Renal pelvis (tissue), 1 donor: ENCODE measurements at regions not wholly inside any gene's neighbourhood (a gene's known extent, or its start where the extent isn't known, plus 50 kb on each side); places are given as distances from the start of the nearest gene placed in this dataset.
A peak's percentile ranks its signal among the peaks of the same experiment; 100 is the strongest.

Experiments used
- DNase-seq: peaks from one replicate; pipeline ENCODE4 v3.0.0-alpha.2; 2013

DNA sequence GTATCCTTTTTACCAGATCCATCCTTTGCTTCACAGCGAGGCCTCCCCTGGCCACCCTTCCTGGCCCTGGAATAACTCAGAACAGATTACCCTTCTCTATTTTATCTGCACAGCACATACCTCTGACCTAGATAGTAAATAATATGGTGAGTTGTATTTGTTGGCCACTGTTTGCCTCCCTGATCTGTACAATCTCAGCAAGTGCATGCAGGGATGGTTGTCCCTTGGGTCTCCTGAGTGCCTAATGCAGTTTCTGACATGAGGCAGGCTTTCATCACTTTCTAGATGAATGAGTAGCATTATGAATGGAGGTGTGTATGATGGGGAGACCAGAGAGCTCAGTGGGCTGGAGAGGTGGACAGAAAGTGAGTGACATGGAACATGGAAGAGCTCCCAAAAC is 525.1 kb upstream of the IGFBP3 start:
- DNase-seq: no peak

DNA sequence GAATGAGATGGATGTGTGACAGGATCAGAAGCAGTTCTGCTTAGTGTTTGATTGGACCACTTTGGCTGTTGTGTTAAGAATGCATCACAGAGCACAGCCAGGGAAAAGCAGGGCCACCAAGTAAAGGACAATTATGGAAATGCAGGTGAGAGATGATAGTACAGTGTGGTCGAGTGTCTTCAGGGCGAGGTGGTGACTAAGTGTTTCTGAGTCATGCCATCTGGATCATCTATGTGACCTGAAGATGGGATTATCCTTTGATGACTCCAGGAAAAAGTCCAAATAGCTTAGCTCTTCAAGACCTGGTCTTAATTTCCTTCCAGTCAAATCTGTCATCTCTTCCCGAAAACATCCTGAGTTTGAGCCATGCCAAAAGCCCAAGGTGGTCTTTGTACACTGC is 523.2 kb upstream of the IGFBP3 start:
- no peak for DNase-seq

DNA sequence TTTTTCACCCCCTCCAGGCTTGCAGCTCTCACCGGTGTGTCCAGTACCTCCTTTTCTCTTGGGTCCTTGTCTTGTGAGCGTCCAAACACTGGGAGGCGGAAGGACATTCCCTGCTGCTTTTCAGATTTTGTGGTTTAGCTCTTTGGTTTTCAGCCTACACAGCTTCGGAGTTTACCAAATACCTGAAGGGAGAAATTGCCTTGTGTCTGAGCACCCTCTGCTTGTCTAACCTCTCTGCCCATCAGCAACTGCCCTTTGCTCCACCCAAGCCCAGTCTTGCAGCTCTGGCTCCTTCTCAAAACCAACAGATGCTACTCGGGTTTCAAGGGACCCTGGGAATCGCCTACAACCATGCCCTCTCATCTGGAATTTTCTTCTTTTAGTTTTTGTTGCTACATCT is 519.1 kb upstream of the IGFBP3 start:
- no peak for DNase-seq

DNA sequence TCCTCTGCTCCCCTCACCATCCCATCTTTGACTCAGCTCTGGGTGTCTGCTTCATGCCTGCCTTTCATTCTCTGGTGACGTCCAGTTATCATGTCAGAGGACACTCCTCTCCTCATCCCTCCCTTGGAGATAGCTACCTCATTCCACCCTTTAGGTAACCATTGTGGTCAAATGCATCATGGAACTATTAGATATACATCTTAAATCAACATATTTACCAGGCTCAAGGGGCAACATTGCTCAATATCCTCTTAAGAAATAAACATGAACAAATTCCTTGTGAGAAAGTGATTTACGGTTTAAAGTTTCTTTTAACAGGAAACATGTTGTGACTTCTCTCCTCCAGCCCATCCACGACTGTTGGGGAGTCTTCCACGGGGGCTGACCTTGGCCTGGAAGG is 511.6 kb upstream of the IGFBP3 start:
- no peak for DNase-seq

DNA sequence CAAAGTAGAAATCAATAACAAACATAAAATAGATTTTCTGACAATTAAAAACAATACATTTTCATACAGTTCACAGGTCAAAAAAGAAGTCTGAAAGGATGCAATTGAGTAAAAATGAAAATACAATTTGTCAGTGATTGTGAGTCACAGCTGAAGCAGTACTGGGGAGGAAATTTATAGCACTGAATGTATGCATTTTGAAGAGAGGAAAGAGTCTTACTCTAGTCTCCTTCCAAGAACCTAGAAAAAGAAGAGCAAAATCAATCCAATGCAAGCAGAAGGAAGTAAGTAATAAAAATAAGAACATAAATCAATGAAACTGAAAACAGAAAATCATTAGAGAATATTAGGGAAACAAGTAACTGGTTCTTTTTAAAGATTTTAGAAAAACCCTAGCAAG is 507.2 kb upstream of the IGFBP3 start:
- DNase-seq: no peak

DNA sequence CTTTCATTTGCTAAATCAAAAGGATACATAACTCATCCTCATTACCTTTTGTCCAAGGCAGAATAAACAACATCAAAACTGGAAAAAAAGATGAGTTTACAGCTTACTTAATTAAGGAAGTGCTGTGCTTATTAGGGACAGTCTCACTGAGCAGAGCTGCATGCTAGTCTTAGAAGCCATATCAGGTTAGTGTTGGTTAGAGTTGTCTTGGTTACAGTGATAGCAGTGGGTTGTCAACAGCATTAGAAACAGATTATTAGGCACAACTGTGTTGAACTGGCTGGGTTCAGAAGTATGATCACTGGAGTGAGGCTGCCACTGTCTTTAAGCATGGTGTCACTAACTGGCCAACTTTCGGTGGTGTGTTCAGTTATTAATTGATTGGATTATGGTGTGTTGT is 503.9 kb upstream of the IGFBP3 start:
- DNase-seq: peak; percentile 53

DNA sequence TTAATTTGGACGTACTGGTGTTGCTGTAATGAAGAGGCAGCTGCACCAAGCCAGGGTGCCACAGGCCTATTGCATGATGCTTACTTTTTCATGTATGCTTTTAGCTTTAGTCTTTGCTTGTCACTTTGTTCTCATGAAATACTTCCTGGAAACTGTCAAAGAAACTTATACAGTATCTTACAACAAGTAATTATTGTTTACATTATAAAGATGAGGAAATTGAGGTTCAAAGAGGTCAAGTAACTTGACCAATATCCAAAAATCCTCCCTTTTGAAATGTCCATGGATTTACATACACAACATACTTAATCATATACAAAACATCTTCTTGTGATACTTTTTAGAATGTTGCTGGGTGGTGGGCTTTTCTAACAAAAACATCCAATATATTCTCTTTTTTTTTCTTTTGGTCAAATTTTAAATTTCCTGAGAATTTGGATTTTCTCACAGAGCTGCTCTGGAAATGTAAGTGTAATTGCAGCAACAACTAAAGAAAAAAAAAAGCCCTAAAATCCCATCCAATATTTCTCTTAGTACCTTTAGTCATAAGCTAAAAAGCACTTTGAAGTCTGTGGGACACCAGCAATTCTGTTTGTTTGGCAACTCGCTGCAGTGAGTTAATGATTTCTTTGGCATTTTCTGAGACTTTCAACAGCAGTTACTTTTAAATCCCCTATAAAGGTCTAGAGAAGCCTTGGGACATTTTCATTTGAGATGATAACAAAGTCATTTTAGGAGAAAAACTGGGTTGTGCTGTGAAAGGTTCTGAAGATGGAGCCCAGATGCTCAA is 500.6 kb upstream of the IGFBP3 start:
- no peak for DNase-seq

DNA sequence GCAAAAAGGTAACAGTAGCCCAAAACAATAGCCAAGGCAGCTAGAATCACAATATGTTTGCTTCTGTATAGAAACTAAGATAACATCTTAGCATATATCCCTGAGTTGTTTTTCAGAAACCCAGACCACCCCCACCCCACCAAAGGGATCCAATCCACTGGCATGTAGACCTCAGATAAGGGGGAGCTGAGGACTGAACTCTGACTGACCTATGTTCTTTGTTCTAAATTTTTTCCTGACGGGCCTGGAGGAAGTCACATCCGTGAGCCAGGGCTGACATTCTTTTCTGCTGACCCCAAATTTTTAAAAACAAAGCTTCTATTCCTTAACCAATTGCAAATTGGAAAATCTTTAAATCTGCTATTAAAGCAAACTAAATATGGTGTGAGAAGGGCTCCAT is 493.9 kb upstream of the IGFBP3 start:
- no peak for DNase-seq

DNA sequence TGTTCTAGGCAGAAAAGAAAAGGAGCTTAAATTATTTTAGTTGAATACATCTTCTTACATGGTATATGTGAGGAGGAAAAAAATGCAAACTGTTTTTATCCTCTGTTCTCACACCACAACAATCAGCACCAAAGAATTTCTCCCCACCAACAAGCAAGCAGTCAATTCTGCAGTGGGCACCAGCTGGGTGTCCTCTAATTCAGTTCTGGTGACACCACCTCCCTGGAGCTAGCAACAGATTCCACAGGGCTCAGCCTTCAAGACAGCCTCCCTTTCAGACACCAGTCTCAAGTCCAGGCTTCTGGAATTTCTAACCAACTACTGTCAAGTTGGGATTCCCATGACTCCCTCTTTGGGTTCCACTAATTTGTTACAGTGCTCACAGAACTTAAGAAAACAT is 490.2 kb upstream of the IGFBP3 start:
- DNase-seq: no peak

DNA sequence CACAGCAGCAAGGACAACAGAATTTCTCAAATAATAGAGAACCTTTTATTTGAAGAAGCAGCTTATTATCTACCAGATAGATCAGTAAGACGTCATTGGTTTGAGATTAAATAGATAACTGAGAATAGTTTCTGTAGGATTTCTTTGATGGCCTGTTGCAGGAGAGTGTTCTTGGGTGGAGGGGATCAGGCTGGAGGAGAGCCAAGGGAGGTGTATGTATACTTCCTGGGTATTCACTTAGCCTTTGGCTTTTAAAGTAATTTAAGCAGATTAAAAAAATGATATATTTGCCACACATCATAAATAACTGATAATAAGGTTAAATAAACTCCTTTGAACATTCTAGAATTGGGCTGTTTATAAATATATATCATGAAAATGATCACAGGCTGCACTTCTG is 486.1 kb upstream of the IGFBP3 start:
- DNase-seq: no peak

DNA sequence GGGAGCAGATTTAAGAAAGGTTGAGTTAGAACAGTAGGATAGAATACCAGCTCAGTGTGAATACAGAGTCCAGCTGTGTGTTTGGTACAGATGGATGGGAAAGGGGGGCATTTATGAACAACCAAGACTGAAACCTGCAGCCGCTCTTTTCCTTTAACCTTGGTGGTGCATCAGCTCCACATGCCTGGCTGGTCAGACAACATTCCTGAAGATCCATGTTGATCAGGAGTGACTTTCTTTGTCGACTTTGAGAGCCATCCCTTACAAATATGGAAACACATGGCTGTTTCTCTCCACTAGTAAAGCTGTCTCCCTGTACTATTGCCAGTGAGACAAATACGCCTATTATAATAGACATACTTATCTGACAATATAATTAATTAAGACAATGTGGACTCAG is 476.5 kb upstream of the IGFBP3 start:
- DNase-seq: no peak

DNA sequence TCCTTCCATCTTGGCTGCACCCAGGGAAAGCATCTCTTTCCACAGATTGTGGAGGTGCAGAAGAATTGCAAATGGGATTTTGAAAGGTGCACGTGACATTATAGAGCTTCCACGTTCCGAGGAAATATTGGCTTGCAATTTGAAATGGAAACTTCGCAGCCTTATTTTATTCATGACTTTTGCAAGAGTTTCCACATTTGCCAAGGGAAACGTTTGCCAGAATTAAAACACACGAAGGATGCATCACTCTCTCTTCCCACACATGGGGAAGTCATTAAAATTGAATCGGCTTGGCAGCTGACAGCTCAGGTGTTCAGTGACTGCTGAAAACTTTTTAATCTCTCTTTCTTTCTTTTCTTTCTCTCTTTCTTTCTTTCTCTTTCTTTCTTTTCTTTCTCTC is 475.4 kb upstream of the IGFBP3 start:
- no peak for DNase-seq

DNA sequence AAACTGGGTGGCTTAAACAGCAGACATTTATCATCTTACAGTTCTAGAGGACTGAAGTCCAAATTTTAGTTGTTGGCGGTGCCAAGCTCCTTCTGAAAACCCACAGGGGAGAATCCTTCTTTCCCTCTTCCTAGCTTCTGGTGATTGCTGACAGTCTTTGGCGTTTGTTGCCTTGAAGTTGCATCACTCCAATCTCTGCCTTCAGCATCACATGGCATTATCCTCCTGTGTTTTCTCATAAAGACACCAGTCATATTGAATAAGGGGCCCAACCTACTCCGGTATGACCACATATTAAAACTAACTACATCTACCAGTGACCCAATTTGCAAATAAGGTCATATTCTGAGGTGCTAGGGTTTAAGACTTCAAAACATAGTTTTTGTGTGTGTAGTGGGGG is 472.1 kb upstream of the IGFBP3 start:
- DNase-seq: no peak

DNA sequence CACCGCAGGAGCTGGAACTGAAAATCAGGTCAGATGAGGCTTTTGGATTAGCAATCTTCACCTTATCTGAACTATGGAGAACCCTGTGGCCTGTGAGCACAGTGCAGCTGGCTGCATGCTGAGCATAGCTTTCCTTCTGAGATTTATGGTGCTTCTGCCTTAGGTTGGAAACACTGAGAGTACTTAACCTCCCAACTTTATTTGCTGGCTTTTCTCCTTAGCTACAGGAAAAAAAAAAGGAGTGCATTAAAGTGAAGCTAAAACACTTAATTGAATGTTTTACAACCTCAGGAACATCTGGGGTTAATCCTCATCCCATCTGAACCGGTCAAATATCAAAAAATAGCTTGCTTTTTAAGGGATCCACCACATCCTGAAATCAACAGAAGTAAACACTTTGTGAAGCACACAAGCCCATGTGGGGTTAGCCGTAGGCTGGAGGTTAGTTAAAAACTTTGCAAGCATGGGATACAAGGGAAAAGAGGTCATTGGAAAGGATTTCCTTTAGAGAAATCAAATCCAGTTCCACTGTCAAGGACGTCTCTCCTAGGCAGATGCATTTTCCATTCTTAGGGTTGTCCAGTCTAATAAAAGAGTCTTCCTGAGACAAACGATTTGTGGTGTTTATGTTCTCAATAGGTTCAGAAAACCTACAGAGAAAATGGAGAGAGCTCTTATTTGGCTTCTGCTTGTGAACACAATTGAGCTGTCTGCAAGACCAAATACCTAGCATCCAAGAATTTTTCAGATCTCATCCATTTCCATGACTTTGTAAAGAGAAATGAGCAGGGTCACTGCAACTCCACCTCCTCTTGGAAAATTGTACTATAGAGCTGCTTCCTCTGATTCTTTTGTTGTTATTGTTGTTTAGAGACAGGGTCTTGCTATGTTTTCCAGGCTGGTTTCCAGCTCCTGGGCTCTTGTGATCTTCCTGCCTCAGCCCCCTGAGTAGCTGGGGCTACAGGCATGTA is 470.4 kb upstream of the IGFBP3 start:
- peak; percentile 72 for DNase-seq

DNA sequence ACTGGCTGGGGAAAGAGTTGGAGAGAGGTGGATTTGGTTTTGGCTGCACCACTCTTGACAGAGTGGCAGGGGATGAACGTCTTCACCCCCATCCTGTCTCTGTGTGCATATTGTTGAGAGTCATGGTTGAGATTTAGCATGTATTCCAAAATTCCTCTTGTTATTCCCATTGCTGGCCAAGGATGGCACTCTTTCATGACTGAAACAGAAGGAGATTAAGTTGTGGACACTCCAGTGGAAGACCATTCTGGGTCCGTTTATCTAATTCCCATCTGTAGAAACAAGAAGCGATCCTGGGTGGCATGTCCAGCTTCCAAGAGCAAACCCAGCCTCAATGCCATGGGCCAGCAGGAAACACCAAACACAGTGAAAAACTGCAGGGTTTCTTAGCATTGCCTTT is 469.0 kb upstream of the IGFBP3 start:
- DNase-seq: no peak

DNA sequence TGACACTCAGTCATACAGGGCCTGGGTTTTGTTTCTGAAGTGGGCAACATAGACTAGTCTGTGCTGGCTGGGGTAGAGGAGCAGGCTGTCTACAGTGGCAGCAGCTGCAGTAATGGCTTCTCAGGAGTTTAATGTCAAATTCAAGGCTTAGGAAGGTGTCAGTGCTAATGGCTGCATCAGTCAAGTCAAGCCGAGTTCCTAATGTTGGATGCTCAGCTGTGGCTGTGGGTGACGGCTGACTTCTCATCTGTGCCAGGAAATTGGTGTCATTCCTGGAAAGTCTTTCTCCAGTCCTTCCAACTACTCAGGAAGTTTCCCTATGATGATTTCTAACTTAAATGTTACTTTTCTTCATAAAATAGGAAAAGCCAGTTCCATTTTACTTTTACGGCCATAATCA is 468.1 kb upstream of the IGFBP3 start:
- DNase-seq: no peak

DNA sequence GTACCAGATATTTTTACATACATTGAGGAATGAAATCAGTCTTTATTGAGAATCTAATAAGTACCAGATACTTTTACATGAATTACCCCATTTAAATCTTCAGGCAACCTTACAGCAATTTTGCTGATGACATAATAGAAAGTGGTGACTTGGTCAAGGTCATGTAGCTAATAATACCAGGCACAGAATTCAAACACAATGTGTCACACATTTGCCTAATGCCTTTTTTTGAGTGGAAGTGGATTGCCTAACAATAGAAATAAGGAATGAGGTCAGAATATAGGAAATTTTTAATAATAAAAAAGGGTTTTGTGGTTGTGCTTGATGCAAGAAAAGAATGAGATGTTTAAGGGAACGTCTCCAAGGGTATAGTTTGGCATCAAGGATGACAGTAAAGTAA is 466.6 kb upstream of the IGFBP3 start:
- DNase-seq: no peak

DNA sequence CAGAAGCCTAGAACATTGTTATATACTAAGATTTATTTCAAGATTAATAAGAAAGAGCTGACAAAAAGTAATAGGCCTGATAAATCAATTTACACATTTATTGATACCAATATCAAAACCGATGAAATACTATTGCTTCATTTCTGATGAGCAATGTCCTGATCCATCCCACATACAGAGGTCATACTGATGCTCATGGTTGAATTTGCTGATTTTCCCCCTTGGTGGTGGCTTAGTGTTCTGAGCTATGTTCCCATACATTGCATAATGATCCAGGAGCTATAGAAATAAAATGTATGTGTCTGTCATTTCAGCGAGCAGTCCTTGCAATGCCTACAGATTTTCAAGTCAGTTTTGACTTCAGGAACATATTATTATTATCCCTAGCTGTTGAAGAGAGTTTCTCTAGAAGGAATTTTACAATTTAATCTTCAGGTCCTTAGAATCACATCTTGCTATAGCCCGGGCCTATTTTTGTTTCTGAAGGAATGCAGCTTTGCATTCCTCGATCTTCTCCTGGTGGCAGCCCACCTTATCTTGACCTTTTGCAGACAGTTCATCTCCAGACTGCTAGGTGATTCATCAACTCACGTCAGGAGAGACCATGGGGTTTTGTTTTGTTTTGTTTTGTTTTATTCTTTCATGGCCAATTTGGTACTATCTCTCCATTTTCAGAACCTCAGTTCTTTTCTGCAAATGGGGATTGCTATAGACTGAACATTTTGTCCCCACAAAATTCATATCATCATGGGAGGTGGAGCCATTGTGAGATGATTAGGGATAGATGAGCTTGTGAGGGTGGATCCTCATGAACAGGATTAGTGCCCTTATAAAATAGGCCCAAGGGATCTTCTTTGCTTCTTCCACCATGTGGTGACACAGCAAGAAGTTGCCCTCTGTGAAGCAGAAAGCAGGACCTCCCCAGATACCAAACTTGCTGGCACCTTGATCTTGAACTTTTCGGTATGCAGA is 465.6 kb upstream of the IGFBP3 start:
- DNase-seq: no peak

DNA sequence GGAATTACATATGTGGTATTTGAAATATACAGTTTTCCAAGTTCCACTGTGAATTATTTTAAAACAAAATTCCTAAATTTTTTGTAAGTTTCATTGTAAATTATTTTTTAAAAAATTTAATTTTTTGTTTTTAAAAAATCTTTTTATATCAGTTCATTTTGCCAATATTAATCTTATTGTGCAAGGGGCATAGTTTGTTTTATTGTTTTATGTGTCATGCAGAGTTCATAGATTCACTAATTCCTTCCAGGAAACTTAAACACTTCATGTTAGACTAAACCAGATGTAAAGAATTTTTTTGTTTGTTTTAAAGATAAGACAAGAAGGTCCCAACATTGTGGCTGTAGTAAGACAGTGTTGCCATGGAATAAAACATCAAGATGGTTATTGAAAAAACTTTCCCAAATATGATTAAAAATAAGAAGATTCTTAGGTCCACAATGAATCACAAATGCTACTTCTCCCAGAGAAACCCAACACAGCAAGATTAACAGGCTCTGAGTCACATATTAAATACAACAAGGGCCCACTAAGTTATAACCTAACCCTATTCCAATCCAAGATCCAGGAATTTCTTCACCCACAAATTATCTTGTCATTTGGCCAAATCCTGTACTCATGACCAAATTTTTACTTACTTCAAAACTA is 464.7 kb upstream of the IGFBP3 start:
- no peak for DNase-seq

DNA sequence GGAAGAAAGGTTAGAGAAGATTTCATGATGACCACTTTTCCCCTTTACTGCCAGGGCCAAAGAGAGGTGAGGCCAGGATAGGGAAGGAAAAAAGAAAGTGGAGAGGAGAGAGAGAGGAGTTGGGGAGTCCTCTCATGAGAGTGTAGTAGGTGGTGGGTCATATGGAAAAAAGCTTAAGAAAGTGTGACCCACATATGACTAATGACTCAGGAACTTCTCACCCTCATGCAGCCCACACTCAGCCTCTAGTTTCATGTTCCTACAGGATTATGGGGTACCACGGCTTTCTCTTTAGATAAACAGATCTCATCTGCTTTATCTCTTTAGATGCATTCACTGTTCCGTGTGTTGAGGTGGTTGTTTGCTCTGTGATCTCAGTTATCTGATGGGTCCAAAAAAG is 462.5 kb upstream of the IGFBP3 start:
- DNase-seq: no peak

DNA sequence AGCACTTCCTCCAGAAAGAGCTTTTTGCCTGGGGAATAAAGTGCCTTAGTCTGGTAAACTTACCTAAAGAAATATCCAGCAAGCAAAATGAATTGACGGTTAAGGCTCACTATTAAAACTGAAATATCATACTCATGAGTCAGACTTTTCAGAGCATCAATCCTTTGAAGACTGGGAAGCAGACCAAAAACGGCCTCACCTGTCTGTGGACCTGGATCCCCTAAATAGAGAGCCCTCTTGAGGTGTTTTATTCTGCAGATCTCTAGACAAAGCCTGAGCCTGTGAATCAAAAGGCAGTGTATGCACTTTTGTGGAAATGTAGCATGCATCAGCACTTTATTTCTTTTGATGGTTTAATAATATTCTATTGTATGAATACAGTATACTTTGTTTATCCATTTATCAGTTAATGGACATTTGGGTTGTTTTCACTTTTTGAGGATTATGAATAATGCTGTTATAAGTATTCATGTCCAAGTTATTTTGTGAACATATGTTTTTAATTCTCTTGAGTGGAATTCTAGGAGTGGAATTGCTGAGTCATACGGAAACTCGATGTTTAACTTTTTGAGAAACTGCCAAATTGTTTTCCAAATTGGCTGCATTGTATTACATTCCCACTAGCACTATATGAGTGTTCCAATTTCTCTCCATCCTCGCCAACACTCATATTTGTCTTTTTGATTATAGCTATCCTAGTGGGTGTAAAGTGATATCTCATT is 449.0 kb upstream of the IGFBP3 start:
- DNase-seq: no peak
